H9 (cell line): ENCODE measurements at regions not wholly inside any gene's neighbourhood (a gene's known extent, or its start where the extent isn't known, plus 50 kb on each side); places are given as distances from the start of the nearest gene placed in this dataset.

ENCODE experiments used
- DNase-seq: peaks from one replicate; pipeline ENCODE4 v3.0.0-alpha.2; 2017
- H2AFZ ChIP-seq: one replicate; pipeline ENCODE4 v1.6.1; 2013; ENCODE audit warnings: mild to moderate bottlenecking, low read length, control low read depth, moderate library complexity
- H2AK5ac ChIP-seq: 2 replicates; pipeline ENCODE4 v1.6.1; 2013; ENCODE audit warnings: low read length, control low read depth, mixed read lengths; ENCODE audit not compliant: insufficient read length
- H2BK120ac ChIP-seq: one replicate; pipeline ENCODE4 v1.6.1; 2013; ENCODE audit warnings: low read depth, mild to moderate bottlenecking, low read length, control low read depth, inconsistent platforms; ENCODE audit not compliant: poor library complexity, severe bottlenecking
- H2BK12ac ChIP-seq: 2 replicates; pipeline ENCODE4 v1.6.1; 2013; ENCODE audit warnings: low read length, control low read depth, mixed read lengths, low read depth; ENCODE audit not compliant: insufficient read length
- H2BK15ac ChIP-seq: 2 replicates; pipeline ENCODE4 v1.6.1; 2013; ENCODE audit warnings: low read depth, low read length, control low read depth
- H2BK20ac ChIP-seq: one replicate; pipeline ENCODE4 v1.6.1; 2013; ENCODE audit warnings: low read depth, mild to moderate bottlenecking, low read length, control low read depth, inconsistent platforms; ENCODE audit not compliant: poor library complexity, severe bottlenecking
- H2BK5ac ChIP-seq: 2 replicates; pipeline ENCODE4 v1.6.1; 2013; ENCODE audit warnings: low read length, control low read depth, mixed read lengths; ENCODE audit not compliant: insufficient read length
- H3K14ac ChIP-seq: 2 replicates; pipeline ENCODE4 v1.6.1; 2013; ENCODE audit warnings: low read length, control low read depth; ENCODE audit not compliant: insufficient read depth
- H3K18ac ChIP-seq: 2 replicates; pipeline ENCODE4 v1.6.1; 2013; ENCODE audit warnings: low read depth, mild to moderate bottlenecking, mixed read lengths, low read length, control low read depth; ENCODE audit not compliant: insufficient read length
- H3K23ac ChIP-seq: 2 replicates; pipeline ENCODE4 v1.6.1; 2013; ENCODE audit warnings: low read length, control low read depth, mixed read lengths, low read depth; ENCODE audit not compliant: insufficient read length
- H3K23me2 ChIP-seq: 2 replicates; pipeline ENCODE4 v1.6.1; 2013; ENCODE audit warnings: low read depth, mild to moderate bottlenecking, mixed read lengths, low read length, control low read depth; ENCODE audit not compliant: insufficient read length, poor library complexity, severe bottlenecking
- H3K27ac ChIP-seq: 2 replicates; pipeline ENCODE4 v1.5.1; 2013; ENCODE audit warnings: low read length, control low read depth, mixed read lengths, low read depth; ENCODE audit not compliant: insufficient read length
- H3K27me3 ChIP-seq: 2 replicates; pipeline ENCODE4 v1.6.1; 2013; ENCODE audit warnings: low read length, control low read depth, inconsistent platforms; ENCODE audit not compliant: insufficient read depth
- H3K4ac ChIP-seq: 2 replicates; pipeline ENCODE4 v1.6.1; 2013; ENCODE audit warnings: low read depth, mild to moderate bottlenecking, control low read depth, inconsistent platforms, low read length, moderate library complexity
- H3K4me1 ChIP-seq: 2 replicates; pipeline ENCODE4 v1.6.1; 2013; ENCODE audit warnings: low read length, control low read depth, inconsistent platforms; ENCODE audit not compliant: insufficient read depth
- H3K4me2 ChIP-seq: 2 replicates; pipeline ENCODE4 v1.6.1; 2013; ENCODE audit warnings: low read length, control low read depth, mixed read lengths; ENCODE audit not compliant: insufficient read length, insufficient read depth
- H3K56ac ChIP-seq: 2 replicates; pipeline ENCODE4 v1.6.1; 2013; ENCODE audit warnings: low read depth, mild to moderate bottlenecking, mixed read lengths, low read length, control low read depth; ENCODE audit not compliant: insufficient read length
- H3K79me1 ChIP-seq: 2 replicates; pipeline ENCODE4 v1.6.1; 2013; ENCODE audit warnings: low read depth, mild to moderate bottlenecking, moderate library complexity, low read length, control low read depth, inconsistent platforms; ENCODE audit not compliant: insufficient read depth, poor library complexity, severe bottlenecking
- H3K79me2 ChIP-seq: 2 replicates; pipeline ENCODE4 v1.6.1; 2013; ENCODE audit warnings: low read length, control low read depth, inconsistent platforms; ENCODE audit not compliant: insufficient read depth
- H3K9ac ChIP-seq: 2 replicates; pipeline ENCODE4 v1.6.1; 2013; ENCODE audit warnings: low read length, control low read depth, mixed read lengths; ENCODE audit not compliant: insufficient read length; ENCODE audit errors: extremely low read depth
- H3K9me3 ChIP-seq: one replicate; pipeline ENCODE4 v1.6.1; 2013; ENCODE audit warnings: low read depth, low read length, inconsistent platforms; ENCODE audit not compliant: control insufficient read depth
- H3T11ph ChIP-seq: one replicate; pipeline ENCODE4 v1.6.1; 2013; ENCODE audit warnings: mild to moderate bottlenecking, low read length, control low read depth, inconsistent platforms
- H4K20me1 ChIP-seq: one replicate; pipeline ENCODE4 v1.6.1; 2013; ENCODE audit not compliant: control insufficient read depth, insufficient read length, insufficient read depth
- H4K5ac ChIP-seq: 2 replicates; pipeline ENCODE4 v1.6.1; 2013; ENCODE audit warnings: low read depth, mild to moderate bottlenecking, mixed read lengths, low read length, control low read depth; ENCODE audit not compliant: insufficient read length
- H4K8ac ChIP-seq: replicated peaks from 2 replicates; pipeline ENCODE4 v1.6.1; 2013; ENCODE audit warnings: low read length, control low read depth, mixed read lengths, low read depth; ENCODE audit not compliant: insufficient read length
- H4K91ac ChIP-seq: 2 replicates; pipeline ENCODE4 v1.6.1; 2013; ENCODE audit warnings: low read depth, mild to moderate bottlenecking, moderate library complexity, mixed read lengths, low read length, control low read depth; ENCODE audit not compliant: insufficient read length
- H3K27ac Mint-ChIP-seq, 3 experiments: 2 replicates in 2 of 3; 3 replicates in 1 of 3; pipeline ENCODE4 v1.8.0; 2020 to 2021; ENCODE audit warnings: mixed read lengths in 3 of 3, mild to moderate bottlenecking in 1 of 3, moderate library complexity in 1 of 3
- H3K27me3 Mint-ChIP-seq: 2 replicates; pipeline ENCODE4 v1.8.0; 2021; ENCODE audit warnings: low read depth, mild to moderate bottlenecking, moderate library complexity, mixed read lengths
- H3K36me3 Mint-ChIP-seq, 3 experiments: 2 replicates in 2 of 3; 3 replicates in 1 of 3; pipeline ENCODE4 v1.8.0; 2020 to 2021; ENCODE audit warnings: low read depth in 3 of 3, mixed read lengths in 3 of 3; ENCODE audit not compliant: insufficient read depth in 1 of 3
- H3K4me1 Mint-ChIP-seq, 2 experiments: 2 replicates each; pipeline ENCODE4 v1.8.0; 2020; ENCODE audit warnings: mixed read lengths in 2 of 2
- H3K4me3 Mint-ChIP-seq, 2 experiments: 2 replicates in 1 of 2; 3 replicates in 1 of 2; pipeline ENCODE4 v1.8.0; 2020 to 2021; ENCODE audit warnings: mild to moderate bottlenecking in 2 of 2, mixed read lengths in 2 of 2, moderate library complexity in 1 of 2
- H3K9me3 Mint-ChIP-seq, 2 experiments: 2 replicates in 1 of 2; 3 replicates in 1 of 2; pipeline ENCODE4 v1.8.0; 2020; ENCODE audit warnings: mild to moderate bottlenecking in 2 of 2, mixed read lengths in 2 of 2, moderate library complexity in 1 of 2
- CTCF ChIP-seq: fragments of 200-600 bp; sonication (generic); conservative IDR thresholded peaks from 3 replicates; pipeline ENCODE4 v1.8.0; 2021; ENCODE audit warnings: antibody characterized with exemption, mild to moderate bottlenecking
- WGBS: extraction: QIAGEN DNeasy Blood & Tissue Kit; methylation state at CpG from one replicate; pipeline ENCODE4 v1.1.7; 2013; ENCODE audit warnings: missing lambda C conversion rate, low lambda C conversion rate, mixed read lengths; ENCODE audit not compliant: insufficient read length; ENCODE audit errors: extremely low coverage; 5-methylcytosine and 5-hydroxymethylcytosine counted together

GRCh38 chr18:4813708-4814107 lies 358.6 kb upstream of the DLGAP1 start:
- H3K4me2 ChIP-seq = no peak overlapping the region
- no peak overlapping the region for H4K91ac ChIP-seq
- no peak overlapping the region for H2BK5ac ChIP-seq
- H2BK15ac ChIP-seq = no peak overlapping the region
- no peaks in the 10 kb centered on the region; the same call in 1 of the 2 replicates for H3K27me3 Mint-ChIP-seq
- no peak overlapping the region for H3K9ac ChIP-seq
- no peak overlapping the region for H3K4ac ChIP-seq
- H2BK120ac ChIP-seq = no peak overlapping the region
- no peak for DNase-seq
- H3K14ac ChIP-seq = no peak overlapping the region
- H3K27ac Mint-ChIP-seq = 0 out of 7 replicates have a peak overlapping the region, but pooled peaks of 1 of the 3 experiments have one; percentile 22
- no peak overlapping the region for H4K5ac ChIP-seq
- H3K79me1 ChIP-seq = no peaks in the 10 kb centered on the region
- H3K4me1 ChIP-seq = no peaks in the 10 kb centered on the region
- no peak for TF ChIP-seq CTCF
- H2BK12ac ChIP-seq = no peak overlapping the region
- no peak overlapping the region for H2AFZ ChIP-seq
- no peak overlapping the region for H2AK5ac ChIP-seq
- H3K56ac ChIP-seq = no peak overlapping the region
- no peaks in the 10 kb centered on the region; a peak in 2 of 7 replicates for H3K36me3 Mint-ChIP-seq
- H3K23me2 ChIP-seq = no peaks in the 10 kb centered on the region
- no peak overlapping the region for H3T11ph ChIP-seq
- no peak overlapping the region for H3K27ac ChIP-seq
- no peaks in the 10 kb centered on the region for H3K79me2 ChIP-seq
- no peak overlapping the region for H3K4me3 Mint-ChIP-seq
- no peak overlapping the region for H2BK20ac ChIP-seq
- no peak overlapping the region for H4K8ac ChIP-seq
- no peak overlapping the region for H3K18ac ChIP-seq
- WGBS = no CpG with 5 or more reads among the region's 2 CpGs
- peaks cover 20 to 22% of the 10 kb centered on the region in 2 experiments for H3K4me1 Mint-ChIP-seq
- no peaks in the 10 kb centered on the region for H4K20me1 ChIP-seq
- H3K27me3 ChIP-seq = no peaks in the 10 kb centered on the region
- H3K9me3 ChIP-seq = no peaks in the 10 kb centered on the region
- H3K9me3 Mint-ChIP-seq = peaks cover 0 to 2% of the 10 kb centered on the region in 2 experiments; a peak in 2 of 5 replicates
- H3K23ac ChIP-seq = no peak overlapping the region
